NCI-H1694 (cell line): ENCODE measurements at regions not wholly inside any gene's neighbourhood (a gene's known extent, or its start where the extent isn't known, plus 50 kb on each side); places are given as distances from the start of the nearest gene placed in this dataset.
"Not testable (repeated sequence)": the region's sequence is repeated elsewhere in the genome, so short reads cannot be mapped to it uniquely, and the experiment has no call there.

Experiments used
- DNase-seq: peaks from one replicate; lab custom pipeline; 2025; lab: John Stamatoyannopoulos, UW

DNA sequence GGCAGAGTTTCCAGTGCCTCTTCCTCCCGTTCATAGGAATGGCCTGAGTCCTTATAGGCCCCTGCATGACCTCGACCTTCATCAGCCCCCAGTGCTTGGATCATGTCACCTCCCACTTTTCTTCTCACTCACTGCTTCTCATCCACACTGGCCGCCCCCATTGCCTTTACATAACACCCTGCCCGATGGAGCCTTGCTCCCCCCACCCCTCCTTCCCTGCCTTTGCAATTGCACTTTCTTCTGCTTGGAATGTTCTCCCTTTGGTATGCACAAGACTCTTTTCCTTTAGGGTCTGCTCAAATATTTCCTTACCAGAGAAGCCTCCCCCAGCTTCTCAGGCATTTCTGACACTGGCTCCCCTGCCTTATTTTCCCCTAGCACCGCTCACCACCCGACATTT is 125.2 kb upstream of the KCNJ6 start:
- no peak for DNase-seq

- no peak for DNase-seq
These were observed 126.0 kb upstream of the KCNJ6 start for GRCh38 chr21:38042246-38042645.

DNA sequence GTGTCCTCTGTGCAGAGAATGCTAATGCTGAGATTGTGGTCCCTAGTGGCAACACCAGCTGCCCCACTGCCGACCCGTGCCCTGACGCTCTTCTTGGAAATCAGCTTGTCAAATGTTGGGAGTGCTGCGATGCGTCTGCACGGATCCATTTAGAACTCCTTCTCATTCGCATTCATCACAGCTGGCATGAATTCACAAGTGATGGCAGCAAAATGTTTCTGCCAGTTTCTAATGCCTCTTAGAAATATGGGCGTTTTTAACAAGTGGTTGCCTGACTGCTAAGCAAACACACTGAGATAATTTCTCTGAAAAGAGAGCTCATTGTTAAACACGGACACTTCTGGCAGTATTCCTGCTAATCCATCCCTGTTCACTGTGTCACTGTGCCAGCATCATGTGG is 131.9 kb upstream of the KCNJ6 start:
- no peak for DNase-seq

DNA sequence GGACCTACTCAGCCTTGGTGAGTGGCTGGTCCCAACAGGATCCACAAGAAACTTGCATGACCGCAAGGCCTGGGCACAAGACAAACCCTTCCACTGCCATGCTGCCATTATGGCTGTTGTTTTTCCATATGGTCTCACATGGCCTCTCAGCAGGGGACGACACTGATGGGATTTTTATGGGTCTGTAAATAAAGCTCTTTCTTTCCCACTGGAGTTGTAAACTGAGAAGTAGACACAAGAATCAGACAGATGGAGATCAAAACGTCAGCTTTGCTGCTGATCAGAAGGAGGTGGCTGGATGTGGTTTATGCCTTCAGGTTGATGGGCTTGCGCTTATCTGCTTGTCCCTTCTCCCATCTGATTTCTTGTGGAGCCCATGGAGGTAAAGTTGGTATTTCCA is 138.1 kb upstream of the KCNJ6 start:
- DNase-seq = no peak

DNA sequence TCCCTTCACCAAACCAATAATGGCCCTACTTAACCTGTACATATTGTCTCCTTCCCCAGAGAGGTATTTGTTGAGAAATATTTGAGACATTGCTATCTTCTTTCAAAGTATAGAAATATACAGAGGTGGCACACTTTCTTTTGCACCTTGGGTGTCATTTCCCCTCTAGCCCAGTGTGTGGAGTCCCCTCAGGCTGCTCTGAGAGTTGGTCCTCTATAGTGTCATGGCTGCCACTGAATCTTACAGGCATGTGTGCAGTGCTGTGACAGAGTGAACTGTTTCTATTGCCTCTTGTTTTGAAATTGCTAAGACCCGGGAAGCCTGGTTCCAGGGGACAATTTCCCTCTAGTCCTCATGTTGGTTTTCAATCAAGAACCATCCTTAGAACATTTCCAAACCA is 140.2 kb upstream of the KCNJ6 start:
- DNase-seq = no peak

GRCh38 chr21:38057626-38058025 is 141.4 kb upstream of the KCNJ6 start:
- DNase-seq = no peak

GRCh38 chr21:38060533-38060932 is 144.3 kb upstream of the KCNJ6 start:
- no peak for DNase-seq

DNA sequence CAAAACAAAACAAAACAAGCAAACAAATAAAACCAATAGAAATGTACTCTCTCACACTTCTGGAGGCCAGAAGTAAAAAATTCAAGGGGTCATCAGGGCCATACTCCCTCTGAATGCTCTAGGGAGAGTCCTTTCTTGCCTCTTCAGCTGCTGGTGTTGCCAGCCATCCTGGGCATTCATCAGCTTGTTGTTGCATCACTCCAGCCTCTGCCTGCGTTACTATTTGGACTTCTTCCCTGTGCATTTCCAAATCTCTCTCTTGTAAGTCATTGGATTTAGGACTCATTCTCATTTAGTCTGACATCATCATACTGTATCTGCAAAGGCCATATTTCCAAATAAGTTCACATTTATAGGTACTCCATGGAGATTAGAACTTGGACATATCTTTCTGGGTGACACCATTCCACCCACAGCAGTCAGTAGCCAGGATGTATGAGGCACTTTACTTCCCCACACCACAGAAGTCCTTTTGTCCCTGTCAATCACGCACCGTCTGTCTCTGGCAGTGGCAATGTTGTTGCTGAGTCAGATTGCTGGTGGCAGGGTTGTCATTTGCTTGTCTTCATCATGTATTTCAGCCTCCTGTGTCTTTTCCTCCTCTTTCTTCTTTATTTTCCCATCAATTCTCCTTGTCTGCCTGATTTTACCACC is 151.0 kb upstream of the KCNJ6 start:
- no peak for DNase-seq

GRCh38 chr21:38072489-38072888 is 156.2 kb upstream of the KCNJ6 start:
- no peak for DNase-seq

DNA sequence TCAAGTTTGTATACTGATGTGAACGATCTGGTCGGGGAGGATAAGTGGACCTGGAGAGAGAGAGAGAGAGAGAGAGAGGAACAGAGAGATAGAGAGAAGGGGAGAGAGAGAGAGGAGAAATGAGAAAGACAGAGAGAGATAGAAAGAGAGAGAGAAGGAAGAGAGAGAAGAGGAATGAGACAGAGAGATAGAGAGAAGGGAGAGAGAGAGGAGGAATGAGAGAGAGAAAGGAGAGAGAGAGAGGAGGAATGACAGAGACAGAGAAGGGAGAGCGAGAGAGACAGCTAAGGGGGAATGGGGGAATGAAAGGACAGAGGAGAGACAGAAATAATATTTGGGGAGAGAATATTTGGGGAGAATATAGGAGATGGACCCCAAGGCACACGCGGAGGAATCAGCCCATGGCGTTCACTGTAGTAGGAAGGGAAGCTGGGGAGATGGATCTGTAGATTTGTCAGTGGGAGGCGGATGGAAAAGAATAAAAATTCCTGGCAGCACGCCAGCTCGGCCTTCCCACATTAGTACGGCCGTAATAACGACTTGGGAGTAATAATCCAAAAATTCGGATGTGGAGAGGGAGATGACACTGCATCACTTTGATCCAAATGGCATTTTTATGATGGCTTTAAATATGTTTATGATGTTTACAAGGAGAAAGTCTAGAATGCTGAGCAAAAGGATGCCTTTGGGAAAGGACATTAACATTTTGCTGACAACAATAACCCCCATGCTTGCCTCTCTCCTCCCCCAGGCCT is 159.8 kb upstream of the KCNJ6 start:
- no peak for DNase-seq

GRCh38 chr21:38077569-38077968 is 161.3 kb upstream of the KCNJ6 start:
- no peak for DNase-seq

GRCh38 chr21:38080888-38081287 is 164.6 kb upstream of the KCNJ6 start:
- no peak for DNase-seq

DNA sequence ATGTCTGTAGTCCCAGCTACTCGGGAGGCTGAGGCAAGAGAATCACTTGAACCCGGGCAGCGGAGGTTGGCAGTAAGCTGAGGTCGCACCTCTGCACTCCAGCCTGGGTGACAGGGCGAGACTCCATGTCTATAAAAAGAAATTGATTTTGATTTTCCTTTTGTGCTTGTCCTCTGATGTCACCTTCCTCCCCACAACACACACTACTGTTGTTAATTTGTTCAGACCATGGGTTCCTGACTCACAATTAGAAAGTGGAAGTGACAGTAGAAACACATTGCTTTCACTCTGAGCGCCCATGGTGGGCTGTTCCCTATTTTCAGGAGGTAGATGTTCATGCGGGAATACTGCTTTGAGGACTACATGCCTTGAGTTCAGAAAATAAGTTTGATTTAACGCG is 165.5 kb upstream of the KCNJ6 start:
- DNase-seq = no peak

DNA sequence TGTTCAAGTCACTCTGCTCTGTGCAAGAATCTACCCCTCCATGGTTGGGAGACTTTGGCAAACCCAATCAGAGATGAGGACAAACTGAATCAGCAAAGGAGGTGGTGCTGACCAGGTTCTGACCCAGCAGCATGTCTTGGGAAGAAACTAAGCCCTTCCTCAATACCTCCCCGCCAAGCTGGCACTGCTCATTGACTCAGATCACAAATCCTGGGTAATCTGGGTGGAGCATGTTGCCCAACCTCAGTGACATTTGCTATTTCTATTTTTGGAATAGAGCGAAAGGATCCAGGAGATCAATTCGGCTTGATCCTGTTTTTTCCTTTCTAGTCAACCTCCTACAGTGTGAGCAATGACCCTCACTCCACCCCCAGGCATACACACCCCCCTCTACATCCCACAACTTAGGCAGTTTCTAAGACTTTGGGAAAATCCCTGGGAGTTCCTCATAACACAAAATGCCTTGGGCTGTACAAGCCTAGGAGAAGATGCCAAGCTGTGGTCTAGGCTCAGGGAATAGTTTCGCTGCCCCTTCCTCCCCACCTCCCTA is 166.8 kb upstream of the KCNJ6 start:
- DNase-seq = no peak

DNA sequence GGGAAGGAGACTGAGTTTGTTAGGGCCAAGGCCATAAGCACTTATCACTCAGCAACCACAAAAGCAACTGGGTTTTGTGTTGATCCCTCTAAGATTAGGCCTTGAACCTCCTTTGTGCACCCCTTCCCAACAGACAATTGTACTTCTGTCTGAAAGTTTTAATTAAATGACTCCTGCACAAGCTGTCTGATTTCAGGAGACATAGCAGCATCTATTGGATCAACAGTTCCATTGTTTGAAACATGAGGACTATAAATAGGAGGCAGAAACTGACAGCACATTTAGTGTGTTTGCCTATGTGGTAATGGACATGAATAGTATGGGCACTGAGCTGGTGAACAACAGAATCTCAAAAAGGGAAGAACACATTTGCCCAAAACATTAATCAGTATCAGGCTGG is 167.3 kb upstream of the KCNJ6 start:
- no peak for DNase-seq

- no peak for DNase-seq
These were observed 170.2 kb upstream of the KCNJ15 start for GRCh38 chr21:38086580-38086979.

DNA sequence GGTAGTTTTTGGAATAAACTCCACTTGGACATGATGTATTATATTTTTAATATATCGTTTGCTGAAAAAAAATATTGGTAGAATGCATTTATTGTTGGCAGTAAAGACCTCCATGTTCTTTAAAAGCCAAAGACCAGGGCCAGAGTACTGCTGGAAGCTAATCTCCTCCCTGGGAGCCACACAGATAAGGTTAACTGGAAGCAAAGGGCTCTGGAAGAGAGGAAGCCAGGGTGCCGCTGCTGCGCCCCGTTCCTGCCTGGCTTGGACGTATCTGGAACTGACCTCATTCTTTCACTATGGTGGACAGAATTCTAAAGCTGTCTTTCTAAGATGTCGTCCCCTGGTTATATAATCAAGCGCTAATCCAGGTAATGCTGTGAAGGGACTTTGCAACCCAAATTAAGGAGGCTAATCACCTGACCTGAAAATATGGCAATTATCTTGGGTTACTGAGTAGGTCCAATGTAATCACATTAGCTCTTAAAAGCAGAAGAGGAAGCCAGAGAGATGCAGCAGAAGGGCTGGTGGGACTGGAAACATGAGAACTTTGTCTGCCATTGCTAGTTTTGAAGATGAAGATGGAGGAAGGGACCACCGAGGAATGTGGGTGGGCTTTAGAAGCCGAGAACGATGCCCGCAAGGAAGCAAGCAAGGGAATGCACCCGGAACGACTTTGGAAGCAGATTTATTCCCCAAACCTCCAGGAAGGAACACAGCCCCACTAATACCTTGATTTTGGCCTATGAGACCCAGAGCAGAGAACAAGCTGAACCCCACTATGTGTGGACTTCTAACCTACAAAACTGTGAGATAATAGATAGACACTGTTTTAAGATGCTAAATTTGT is 167.7 kb upstream of the KCNJ15 start:
- DNase-seq = no peak

- no peak for DNase-seq
These were observed 167.1 kb upstream of the KCNJ15 start for GRCh38 chr21:38089763-38090046.

DNA sequence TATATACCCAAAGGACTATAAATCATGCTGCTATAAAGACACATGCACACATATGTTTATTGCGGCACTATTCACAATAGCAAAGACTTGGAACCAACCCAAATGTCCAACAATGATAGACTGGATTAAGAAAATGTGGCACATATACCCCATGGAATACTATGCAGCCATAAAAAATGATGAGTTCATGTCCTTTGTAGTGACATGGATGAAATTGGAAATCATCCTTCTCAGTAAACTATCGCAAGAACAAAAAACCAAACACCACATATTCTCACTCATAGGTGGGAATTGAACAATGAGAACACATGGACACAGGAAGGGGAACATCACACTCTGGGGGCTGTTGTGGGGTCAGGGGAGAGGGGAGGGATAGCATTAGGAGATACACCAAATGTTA is 165.7 kb upstream of the KCNJ15 start:
- not testable (repeated sequence) for DNase-seq

GRCh38 chr21:38092051-38092450 is 164.7 kb upstream of the KCNJ15 start:
- no peak for DNase-seq

- no peak for DNase-seq
These were observed 161.6 kb upstream of the KCNJ15 start for GRCh38 chr21:38095220-38095619.

DNA sequence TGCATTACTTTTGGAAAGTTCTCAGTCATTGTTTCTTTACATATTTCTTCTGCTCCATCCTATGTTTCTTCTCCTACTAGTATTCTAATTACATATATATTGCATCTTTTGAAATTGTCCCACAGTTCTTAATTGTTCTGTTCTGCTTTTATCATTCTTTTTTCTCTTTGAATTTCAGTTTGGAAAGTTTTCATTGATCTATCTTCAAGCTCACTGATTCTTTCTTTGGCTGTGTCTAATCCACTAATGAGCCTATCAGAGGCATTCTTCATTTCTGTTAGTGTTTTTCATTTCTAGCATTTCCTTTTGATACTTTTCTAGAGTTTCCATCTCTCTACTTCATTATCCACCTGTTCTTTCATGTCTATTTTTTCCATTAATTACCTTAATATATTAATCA is 159.0 kb upstream of the KCNJ15 start:
- DNase-seq = no peak

DNA sequence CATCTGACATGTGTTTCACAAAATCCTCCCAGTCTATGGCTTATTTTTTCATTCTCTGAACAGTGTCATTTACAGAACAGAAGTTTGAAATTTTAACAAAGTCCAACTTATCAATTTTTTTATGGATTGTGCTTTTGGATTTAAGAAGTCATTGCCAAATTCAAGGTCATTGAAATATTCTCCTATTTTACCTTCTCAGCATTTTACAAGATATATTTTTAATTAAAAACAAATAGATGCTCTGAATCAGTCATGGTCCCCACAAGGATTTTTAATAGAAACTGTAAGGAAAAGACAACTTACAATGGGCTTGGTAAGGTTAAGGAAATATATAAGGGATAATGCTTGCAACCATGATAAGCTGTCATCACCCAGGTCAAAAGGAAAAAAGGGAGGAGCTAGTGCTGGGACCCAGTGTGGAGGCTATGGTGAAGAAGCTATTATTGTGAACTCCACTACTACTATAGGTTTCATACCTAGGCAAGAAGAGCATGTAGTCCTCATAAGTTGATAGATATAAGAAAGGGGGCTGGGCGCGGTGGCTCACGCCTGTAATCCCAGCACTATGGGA is 144.5 kb upstream of the KCNJ15 start:
- no peak for DNase-seq
